HK-2 (cell line): ENCODE measurements at regions not wholly inside any gene's neighbourhood (a gene's known extent, or its start where the extent isn't known, plus 50 kb on each side); places are given as distances from the start of the nearest gene placed in this dataset.

ENCODE experiments used
- DNase-seq: peaks from one replicate; pipeline ENCODE4 v3.0.0-alpha.2; 2018; ENCODE audit not compliant: unreplicated experiment

DNA sequence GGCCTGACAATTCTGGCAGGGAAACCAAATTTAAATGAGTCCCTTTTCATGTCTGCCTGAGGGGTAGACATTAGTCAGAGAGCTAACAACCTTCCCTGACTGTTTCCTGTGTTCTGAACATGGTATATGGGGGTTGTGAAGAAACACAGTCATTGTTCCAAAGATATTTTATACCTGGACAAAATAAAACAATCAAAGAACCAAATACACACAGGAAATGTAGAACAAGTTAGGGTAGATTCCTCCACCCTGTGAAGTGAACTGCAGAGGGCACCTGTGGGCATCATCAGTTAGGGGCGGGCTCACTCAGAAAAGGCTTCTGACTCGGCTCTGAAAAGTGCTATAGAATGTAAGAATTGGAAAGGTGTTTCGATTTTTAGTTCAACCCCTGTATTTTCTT, 231.9 kb upstream of the CADM1 start:
- no peak for DNase-seq

DNA sequence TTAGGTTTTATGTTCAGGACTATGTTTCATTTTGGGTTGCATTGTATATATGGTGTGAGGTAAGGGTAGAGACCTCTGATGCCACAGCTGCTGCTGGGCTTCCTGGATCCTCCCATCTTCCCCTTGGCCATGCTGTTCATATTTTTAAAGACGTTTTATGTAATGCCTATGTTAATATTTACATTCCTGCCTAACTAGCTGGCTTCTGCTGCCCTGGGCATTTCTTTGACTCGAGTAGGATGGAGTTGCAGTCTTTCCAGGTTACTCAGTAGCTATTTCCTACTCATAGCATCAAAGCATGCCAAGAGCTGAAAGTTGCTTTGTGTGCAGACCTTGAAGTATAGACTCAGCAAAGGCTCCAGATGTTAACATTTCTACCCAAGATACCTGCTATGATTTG, 220.5 kb upstream of the CADM1 start:
- no peak for DNase-seq

DNA sequence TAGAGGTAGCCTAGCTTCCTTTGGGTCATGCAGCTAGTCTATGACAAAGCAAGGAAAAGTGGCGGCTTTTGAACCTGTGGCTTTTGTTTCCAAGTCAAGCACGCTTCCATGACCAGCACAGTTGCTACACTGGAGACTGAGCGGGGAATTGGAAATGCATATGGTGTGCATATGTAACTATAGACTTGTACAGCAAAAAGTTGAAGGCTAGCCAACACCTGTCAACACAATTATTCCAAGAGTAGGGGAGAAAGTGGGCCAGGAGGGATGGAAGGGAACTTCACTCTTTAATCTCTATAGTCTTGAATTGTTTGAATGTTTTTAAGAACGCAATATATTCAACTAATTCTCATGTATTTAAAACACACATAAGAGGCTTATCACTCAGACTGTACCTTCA, 218.5 kb upstream of the CADM1 start:
- no peak for DNase-seq

DNA sequence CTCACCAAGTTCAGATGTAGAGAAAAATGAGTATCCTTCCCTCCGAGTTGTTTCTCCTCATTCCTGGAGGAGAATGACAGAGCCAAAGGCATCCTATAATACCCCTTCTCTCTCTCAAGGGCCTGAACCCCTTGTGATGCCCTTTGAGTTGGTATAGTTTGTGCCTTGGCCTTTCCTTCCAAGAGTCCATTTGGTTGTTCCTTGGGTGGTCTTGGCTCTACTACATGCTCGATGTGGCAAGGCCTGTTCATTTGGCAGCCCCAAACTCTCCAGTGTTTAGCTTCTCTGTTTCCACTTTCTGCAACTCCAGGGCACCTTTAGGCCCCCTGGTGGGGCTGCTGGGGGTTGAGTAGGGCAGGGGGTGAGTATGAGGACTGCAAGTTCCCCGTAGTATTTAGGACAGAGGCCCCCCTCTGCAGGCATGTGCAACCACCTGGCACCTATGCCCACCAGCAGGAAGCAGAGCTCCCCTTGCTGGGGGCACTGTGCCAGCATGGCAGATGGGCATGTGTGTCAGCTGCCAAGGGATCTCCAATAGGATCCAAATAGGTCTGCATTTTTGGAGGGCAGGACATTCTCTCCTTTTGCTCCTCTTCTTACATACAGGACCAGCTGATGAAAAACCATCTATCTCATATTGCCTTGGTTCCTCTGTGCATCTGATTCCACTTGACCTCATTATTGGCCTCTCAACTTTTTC, 217.2 kb upstream of the CADM1 start:
- DNase-seq: no peak

DNA sequence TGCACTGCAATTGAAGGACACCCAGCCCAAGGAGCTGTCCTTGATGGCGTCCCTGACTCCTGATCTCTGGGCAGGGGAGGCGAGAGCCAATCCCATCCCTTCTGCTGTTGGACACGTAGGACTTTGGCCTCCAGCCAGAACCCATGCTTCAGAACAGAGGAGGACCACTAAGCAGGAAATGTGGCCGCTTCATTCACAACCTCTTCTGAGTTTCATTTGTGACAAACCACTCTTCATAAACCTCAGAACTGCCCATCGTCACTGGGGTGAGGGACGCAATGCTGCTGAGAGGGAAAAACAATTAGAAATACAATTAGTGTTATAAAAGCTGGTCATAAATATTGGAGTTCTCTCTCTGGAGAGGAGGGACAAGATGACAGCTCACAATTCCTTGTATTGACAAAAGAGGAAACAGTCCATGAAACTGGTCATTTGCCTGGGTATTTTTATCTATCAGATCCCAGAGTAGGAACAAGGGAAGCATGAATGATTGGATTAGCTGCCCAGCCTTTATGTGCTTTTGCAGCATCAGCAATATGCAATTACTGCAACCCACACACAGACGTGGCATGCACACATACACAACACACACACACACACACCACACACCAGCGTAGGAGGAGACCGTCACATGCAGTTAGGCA, 216.5 kb upstream of the CADM1 start:
- DNase-seq: no peak

DNA sequence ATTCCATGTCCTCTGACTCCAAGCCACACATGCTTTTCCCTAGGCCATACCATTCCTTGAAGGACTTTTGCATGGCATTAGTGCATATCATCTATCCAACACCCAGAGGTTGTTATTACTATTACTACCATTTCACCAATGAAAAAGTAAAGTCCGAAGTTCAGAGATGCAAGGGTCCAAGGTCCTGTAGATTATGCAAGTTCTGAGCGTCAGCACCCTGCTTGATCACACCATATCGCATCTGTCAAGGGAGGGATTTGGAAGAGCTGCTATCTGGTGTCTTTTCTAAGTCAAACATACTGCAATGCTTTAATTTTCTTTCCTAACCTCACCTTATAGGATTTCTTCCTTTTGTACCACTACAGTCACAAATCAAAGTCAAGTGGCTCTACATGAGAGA, 214.7 kb upstream of the CADM1 start:
- DNase-seq: no peak

DNA sequence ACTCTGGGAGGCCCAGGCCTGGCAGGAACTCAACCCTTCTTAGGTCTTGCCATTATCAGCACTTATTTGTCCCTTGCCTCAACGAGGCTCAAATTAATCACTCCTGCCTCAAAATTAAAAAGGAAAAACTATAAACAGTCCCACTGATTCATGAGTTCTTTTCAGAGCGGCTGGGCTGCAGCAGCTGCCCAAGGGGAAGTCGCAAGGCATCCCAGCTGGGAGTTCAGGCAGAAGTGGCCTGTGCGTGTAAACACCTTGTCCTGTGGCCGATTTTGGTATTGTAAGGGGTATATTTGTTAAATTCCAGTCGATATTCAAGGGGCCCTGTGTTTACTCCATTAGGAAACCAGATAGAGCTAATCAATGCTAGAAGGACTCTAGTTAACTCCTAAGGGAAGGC, 213.9 kb upstream of the CADM1 start:
- DNase-seq: no peak

DNA sequence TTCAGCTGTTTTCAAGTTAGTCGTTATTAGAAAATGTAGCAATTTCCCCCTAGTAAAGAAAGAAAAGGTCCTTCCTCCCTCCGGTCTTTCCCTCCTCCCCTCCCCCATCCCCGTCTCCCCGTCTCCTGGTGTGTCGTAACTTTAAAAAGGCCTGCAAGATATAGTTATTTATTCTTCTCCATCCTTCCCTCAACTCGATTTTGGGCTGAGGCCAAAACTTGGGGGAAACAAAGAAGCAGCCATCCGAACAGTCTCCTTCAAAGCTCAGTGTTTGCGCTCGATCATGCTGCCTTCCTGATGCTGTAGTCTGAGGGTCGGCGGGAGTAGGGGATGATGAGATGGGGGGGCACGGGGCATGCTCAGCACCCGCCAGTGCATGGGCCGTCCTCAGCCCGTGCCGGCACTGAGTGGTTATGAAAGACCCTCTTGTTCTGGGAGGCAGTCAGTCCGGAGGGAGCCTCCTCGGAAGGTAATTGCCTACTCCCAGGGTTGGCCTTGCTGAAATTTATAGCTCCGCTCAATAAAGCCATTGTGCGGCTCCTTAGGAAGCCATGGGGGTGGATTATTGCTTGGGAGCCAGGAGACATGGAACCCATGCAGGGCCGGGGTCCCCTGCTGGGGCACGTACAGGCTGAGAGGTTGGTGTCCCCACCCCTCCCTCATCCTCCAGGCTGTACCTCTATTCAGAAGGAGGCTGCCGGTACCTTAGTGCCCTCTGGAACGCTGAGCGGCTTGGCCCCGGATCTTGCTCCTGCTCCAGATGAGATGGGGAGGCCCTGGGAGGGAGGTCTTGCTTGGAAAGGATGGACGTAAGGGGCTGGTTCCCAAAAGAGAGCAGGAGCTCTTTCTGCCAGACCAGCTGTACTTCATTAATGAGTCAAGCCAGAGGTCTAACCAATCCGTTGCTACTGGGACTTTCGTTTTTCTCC, 212.7 kb upstream of the CADM1 start:
- no peak for DNase-seq

DNA sequence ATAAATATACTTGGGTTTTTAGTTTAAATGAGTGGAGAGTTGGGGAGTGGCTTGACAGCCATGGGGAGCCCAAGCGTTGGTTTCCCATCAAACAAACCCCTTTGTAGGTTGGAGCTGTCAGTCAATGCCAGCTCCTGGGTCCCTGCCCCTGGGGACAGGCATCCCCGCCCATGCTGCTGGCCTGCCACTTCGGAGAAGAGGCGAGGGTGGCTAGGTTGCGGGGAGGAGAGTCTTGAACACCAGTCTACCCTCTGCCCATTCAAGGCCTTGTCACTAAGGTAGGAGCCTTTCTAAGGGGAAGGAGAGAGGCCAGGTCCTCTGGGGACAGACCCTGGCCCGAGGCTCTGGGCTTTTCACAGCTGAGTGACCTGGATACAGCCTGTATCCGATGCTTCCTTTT, 211.9 kb upstream of the CADM1 start:
- no peak for DNase-seq

DNA sequence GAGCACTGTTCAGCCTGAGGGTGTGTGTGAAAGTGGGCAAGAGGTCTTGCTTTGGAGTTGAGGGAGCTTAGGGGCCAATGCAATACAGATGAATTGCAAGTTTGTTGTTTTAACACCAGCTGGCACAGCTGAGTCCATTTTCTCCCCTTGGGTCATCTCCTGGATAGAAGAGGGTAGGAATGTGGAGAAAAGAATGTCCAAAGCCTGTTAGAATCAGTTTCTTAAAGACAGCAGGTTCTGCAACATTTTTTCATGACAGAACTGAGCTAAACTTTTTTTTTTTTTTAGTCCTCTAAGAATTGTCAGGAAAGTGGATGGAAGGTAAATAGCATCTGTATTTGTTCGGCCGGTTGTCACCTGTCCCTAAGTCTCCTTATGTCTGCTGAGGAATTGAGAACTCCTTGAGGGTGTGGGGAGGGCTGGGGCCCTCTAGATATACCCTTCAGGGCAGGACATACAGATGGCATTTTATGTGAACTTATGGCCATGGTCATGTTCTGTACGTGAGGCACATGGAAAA, 211.1 kb upstream of the CADM1 start:
- DNase-seq: no peak

DNA sequence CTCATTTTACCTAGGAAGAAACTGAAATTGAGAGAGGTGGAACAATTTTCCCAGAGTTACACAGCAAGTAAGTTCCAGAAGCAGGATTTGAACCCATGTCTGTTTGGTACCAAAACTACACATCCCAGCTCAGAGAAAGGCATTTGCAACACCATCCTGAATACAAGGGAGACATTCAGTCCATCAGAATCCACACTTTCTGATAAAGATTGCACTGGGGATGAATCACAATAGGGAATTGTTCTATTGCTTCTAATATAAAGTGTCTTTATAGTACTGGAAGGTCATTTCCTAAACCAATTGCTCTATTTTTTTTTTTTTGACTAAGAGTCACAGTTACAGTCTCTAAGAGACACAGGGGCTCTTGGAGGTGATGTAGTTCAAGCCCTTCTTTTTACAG, 208.1 kb upstream of the CADM1 start:
- no peak for DNase-seq

DNA sequence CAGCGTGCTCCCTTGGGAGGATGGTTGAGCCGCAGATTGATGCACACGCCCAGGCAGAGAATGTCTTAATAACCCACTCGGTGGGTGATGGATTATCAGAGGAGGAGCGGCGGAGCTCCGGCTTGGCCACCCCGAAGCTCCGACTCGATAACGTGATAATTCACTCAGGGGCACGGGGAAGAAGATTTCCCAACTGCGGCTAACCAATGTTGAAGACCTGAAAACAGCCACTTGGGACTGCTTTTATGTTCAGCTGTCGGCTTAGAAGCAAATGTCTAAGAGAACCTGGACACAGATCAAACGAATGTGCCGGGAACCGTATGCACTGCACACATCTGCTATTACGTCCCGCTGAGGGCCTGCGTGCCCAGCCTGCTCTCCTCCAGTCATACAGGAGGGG, 206.8 kb upstream of the CADM1 start:
- no peak for DNase-seq

DNA sequence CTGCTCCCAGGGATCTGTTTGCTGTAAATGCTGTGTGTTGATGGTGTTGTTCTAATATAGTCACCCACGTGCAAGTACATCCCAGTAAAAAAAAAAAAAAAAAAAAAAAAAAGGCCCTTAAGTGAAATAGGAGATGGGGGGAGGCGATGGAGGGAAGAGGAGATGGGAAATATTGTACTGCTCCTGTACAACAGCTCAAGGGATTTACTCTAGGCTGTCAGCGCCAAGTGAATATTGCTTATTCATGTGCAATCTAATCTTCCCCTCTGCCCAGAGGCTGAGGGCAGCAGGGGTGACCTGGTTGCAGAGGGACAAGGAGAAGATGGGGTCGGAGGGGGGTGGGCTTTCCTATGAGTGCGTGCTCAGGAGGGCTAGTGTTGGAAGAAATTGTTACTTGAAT, 206.2 kb upstream of the CADM1 start:
- no peak for DNase-seq

DNA sequence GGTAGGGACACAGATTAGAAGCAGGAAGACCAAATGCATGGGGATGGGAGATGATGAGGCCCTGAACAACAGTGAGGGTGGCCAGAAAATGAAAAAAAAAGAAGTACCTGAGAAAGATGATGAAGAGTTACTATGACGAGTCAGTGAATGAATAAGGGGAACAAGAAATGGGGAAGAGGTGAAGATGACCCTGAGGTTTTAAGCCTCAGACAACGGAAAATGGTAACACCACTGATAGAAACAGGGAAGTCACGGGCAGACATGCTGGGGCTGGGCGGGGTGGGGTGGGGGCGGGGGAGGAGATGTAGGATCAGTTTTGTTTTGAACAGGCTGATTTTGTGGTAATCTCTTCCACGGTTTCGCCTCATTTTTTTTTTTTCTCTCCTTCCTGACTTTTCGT, 205.1 kb upstream of the CADM1 start:
- DNase-seq: no peak

DNA sequence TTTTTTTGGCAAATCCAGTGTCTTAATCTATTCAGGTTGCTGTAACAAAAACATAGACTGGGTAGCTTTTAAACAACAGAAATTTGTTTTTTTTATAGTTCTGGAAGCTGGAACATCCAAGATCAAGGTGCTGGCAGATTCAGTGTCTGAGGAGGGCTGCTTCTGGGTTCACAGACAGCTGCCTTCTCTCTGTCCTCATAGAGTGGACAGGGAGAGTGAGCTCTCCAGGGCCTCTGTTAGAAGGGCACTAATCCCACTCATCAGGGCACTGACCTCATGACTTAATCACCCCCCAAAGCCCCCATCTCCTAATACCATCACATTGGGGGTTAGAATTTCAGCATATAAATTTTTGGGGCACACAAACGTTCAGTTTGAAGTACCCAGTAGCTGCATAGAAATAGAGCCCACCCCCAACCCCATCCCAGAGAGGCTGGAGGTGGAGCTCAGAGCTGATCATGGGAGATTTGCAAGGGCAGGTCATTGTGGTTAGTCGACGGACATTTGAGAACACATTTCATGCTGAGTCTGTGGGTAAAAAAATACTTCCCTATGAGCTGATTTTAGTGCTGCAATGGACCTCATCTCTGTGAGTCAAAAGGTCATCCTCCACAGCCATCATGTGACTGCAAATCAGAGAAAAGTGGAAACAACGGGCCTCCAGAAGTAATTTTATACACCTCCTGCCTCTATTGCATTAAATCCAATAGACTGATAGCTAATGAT, 203.1 kb upstream of the CADM1 start:
- no peak for DNase-seq

DNA sequence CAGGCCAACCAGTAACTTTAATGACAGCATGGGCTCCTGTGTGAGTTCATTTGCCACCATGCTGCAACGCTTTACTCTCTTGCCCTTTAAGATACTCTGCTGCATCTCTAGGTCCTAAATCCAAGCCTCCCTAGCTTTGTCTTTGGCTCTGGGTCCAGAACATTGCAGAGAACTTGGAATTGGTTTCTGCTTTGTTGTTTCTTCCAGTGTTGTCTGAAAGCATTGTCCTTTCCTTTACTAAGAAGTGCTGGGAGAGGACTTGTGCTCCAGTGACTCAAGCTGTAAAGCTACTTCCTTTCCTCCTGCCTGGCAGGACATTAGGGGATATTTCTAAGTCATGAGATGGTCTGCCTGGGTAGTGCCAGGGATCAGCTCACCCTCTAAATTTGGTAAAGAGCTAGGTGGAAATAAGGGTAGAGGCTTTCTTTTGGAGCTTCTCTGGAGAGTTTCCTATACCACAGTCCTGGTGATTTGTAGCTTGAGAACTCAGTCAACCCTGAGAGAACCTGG, 202.5 kb upstream of the CADM1 start:
- DNase-seq: no peak

DNA sequence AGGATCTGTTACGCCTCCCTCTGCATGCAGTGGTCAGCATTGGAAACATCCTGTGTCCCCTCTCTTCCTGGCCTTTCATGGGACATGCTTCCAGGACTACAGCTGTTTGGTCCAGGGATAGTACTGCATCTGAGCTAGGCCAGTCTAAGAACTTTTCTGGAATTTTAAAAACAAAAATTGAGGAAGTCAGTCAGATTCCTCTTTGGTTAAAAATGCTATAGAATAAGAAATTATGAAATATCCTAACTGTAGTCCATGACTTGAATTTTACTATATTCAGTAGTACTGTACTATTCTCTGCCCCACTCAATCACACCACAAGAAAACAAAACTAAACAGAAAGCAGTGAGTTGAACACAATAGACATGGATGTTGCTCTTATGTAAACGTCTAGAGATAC, 201.0 kb upstream of the CADM1 start:
- DNase-seq: no peak

DNA sequence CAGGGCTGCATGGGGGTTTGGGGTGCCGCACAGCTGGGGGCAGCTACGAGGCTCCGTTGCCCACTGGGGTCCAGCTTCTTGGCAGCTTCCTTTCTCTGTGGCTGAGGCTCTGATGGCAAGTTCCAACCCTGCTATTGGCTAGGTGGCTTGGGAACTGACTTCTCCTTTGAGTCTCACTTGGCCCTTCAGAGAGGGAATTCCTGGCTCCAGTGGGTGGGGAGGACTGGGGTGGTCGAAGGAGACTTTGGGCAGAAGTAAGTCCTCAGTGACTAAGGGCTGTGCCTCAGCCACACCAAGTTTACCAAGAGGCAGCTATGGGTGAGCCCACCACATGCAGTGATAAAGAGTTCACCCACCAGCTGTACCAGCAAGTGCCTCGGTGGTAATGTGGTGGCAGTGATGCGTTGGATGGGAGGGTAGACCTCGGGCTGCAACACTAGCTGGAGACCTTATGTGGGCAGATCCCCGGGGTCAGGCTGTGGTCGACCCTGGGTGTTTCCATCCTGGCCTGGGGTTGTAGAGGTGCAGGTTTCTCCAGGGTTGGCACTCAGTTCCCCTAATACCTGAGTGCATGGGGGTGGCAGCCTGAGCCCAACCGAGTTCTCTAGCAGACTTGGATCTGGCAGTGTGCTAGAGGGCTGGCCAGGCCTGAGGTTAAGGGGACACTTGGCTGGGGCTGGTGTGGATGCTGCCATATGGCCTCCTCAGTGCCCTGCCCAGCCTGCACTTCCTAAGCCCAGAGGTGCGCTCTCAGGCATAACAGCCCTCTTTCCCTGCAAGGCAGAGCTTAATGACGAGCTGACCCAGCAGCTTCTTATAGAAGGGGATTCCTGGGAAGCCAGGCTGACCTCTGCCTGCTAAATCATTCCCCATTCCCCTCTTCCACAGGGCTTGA, 197.0 kb upstream of the CADM1 start:
- no peak for DNase-seq

DNA sequence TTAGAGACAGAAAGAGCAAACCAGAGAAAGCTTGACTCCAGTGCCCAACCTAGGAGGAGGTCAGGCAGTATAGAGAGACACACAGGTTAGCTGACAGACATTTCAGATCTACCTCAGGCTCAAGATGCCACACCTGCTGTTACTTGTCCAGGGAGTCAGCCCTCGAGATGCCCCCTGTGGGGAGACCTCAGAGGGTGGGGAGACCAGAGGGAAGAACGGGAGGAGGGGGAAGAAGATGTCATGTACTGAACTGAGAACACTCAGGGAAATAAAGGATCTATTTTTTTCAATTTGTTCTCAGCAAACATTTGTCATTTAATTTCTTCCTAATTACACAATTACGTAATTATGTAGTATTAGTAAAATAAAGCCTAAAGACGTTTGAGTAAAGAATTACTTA, 196.3 kb upstream of the CADM1 start:
- no peak for DNase-seq

DNA sequence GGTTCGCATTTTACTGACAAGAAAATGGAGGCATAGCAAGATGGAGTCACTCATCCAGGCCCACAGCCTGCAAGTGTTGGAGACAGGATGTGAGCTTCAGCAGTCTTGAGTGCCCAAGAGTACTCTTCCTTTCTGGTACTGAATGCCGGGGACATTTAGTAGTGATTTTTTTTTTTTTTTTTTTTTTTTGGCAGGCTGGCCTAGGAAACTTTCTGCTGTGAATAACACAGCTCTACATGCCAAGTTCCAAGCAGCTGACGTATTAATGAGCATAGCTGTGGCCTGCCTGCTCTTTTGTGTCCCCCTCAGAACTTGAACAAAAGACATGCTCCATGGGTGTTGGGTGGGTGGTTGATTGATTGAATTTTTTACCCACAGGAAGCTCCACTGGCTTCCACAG, 195.5 kb upstream of the CADM1 start:
- DNase-seq: no peak

DNA sequence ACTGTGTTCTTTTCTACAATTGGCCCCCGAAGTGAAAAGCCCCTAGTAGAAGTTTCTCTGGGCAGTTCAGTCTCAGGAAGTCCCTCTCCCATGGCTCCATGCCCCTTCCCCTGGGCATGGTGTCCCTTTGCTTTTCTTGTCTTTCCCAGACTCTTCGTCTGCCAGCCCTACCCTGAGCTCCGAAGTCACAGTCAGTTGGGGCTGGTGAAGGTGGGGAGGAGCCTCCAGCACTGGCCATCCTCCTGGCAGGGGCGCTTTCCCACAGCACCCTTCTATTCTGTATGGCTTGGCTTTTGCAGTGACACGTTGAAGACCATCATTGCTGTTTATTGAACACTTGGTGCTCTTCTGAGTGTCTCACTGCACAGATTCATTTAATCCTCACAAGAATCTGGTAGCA, 195.1 kb upstream of the CADM1 start:
- DNase-seq: no peak
